ENCODE measurements at regions not wholly inside any gene's neighbourhood (a gene's known extent, or its start where the extent isn't known, plus 50 kb on each side); places are given as distances from the start of the nearest gene placed in this dataset.

DNA sequence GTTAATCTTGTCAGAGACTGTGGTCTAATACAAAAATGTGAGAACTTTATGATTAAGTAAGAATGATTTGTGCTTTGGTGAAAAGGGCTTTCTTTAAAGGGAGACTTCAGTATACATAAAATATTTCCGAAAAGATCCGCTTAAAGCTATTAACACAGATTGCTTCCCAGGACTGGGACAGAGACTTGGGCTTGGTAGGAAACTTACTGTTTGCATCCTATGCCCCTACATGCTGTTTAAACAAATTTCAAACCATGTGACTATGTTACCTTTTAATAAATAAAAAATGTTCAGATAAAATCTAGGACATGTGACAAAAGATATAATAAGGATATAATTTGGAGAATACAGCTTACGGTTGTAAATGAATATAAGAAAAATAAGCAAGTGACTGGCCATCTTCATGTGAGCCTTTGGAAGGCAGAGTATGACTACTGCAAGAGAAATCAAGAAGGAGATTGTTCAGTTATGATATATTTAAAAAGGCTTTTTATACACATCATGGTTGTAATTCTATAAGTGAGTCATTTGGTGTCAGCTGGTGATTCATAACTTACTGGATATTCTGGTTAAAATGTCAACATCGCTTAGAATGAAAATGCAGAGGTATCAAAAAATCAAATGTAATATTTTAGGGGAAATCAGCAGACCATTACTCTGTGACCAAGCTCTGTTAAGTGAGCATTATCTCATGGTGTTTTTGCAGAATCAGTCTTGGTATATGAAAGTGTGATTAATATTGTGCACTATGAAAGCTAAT, 234.7 kb upstream of the E2F7 start:
- no peak for DNase-seq (ENCODE audit: extremely low read depth in 1 of 4, low spot score in 3 of 4)
- BruUV-seq (replicated peaks) = no TSS peak
- in situ Hi-C loops (cut with MboI) = no loop called here
- ATAC-seq = no peak
- Histone ChIP-seq H4K20me1 (replicated peaks; ENCODE audit: control insufficient read depth, insufficient read depth, low read length) (no peaks in the 10 kb centered on the region), H3K4me1 (replicated peaks in 1 of 2; ENCODE audit: control insufficient read depth in 2 of 2, insufficient read depth in 2 of 2, low read length in 2 of 2) (no peaks in the 10 kb centered on the region), H3K27ac (ENCODE audit: extremely low read depth, low read depth, low read length) (no peak overlapping the region), H3K27me3 (ENCODE audit: control insufficient read depth in 2 of 2, insufficient read depth in 2 of 2, low read length in 2 of 2) (no peaks in the 10 kb centered on the region), H3K9me1 (ENCODE audit: control insufficient read depth, insufficient read depth, low read length) (no peaks in the 10 kb centered on the region), H3K4me2 (ENCODE audit: insufficient read depth, low read length) (no peak overlapping the region), H2AFZ (ENCODE audit: low read depth, low read length) (no peak overlapping the region), H3K9ac (ENCODE audit: insufficient read depth in 1 of 2, low read depth in 2 of 2, low read length in 2 of 2) (no peak overlapping the region), H3K79me2 (ENCODE audit: control insufficient read depth, insufficient read depth, low read length) (no peaks in the 10 kb centered on the region), H3K9me3 (replicated peaks; ENCODE audit: control insufficient read depth, insufficient read depth, low read depth, low read length) (no peaks in the 10 kb centered on the region), H3K36me3 (ENCODE audit: control insufficient read depth, insufficient read depth, low read length) (no peaks in the 10 kb centered on the region), H3K4me3 (no peak overlapping the region)
- WGBS (ENCODE audit: insufficient coverage, low coverage, missing lambda C conversion rate) = 2% methylated on average over 4 of the region's 4 CpGs
- POLR2A ChIA-PET = no interaction called here
- no peak for TF ChIP-seq LCOR (CRISPR knock-in tag; IDR thresholded peaks at IDR 0.05)
- no peak for TF ChIP-seq ESRRB (CRISPR knock-in tag; IDR thresholded peaks at IDR 0.05; ENCODE audit: borderline replicate concordance)
- TF ChIP-seq HMG20B (CRISPR knock-in tag; IDR thresholded peaks at IDR 0.05) = no peak
- TF ChIP-seq MLX (CRISPR knock-in tag; conservative IDR thresholded peaks at IDR 0.05) = no peak
- TF ChIP-seq MCM5 (IDR thresholded peaks at IDR 0.05; ENCODE audit: low read depth) = no peak
- no peak for TF ChIP-seq SMC3 (conservative IDR thresholded peaks at IDR 0.05; ENCODE audit: insufficient read depth, low read depth, low read length)
- TF ChIP-seq GABPB2 (CRISPR knock-in tag; conservative IDR thresholded peaks at IDR 0.05) = no peak
- TF ChIP-seq, protein P1, sequence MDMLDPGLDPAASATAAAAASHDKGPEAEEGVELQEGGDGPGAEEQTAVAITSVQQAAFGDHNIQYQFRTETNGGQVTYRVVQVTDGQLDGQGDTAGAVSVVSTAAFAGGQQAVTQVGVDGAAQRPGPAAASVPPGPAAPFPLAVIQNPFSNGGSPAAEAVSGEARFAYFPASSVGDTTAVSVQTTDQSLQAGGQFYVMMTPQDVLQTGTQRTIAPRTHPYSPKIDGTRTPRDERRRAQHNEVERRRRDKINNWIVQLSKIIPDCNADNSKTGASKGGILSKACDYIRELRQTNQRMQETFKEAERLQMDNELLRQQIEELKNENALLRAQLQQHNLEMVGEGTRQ (CRISPR knock-in tag; IDR thresholded peaks at IDR 0.05) = no peak
- no peak for TF ChIP-seq ZEB2 (IDR thresholded peaks at IDR 0.05)
- TF ChIP-seq PRMT5 (CRISPR knock-in tag; IDR thresholded peaks at IDR 0.05) = no peak
- TF ChIP-seq BCL6 (CRISPR knock-in tag; IDR thresholded peaks at IDR 0.05) = no peak
- no peak for TF ChIP-seq TAL1 (IDR thresholded peaks at IDR 0.05)
- TF ChIP-seq, protein P2, sequence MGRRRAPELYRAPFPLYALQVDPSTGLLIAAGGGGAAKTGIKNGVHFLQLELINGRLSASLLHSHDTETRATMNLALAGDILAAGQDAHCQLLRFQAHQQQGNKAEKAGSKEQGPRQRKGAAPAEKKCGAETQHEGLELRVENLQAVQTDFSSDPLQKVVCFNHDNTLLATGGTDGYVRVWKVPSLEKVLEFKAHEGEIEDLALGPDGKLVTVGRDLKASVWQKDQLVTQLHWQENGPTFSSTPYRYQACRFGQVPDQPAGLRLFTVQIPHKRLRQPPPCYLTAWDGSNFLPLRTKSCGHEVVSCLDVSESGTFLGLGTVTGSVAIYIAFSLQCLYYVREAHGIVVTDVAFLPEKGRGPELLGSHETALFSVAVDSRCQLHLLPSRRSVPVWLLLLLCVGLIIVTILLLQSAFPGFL (CRISPR knock-in tag; IDR thresholded peaks at IDR 0.05) = no peak
- no peak for TF ChIP-seq SRSF3 (IDR thresholded peaks at IDR 0.05; ENCODE audit: insufficient read depth, low read length)
- no peak for TF ChIP-seq CBX5 (IDR thresholded peaks at IDR 0.05; ENCODE audit: borderline replicate concordance, low read depth)
- TF ChIP-seq, protein P3, sequence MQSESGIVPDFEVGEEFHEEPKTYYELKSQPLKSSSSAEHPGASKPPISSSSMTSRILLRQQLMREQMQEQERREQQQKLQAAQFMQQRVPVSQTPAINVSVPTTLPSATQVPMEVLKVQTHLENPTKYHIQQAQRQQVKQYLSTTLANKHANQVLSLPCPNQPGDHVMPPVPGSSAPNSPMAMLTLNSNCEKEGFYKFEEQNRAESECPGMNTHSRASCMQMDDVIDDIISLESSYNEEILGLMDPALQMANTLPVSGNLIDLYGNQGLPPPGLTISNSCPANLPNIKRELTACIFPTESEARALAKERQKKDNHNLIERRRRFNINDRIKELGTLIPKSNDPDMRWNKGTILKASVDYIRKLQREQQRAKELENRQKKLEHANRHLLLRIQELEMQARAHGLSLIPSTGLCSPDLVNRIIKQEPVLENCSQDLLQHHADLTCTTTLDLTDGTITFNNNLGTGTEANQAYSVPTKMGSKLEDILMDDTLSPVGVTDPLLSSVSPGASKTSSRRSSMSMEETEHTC (IDR thresholded peaks at IDR 0.05) = no peak
- no peak for TF ChIP-seq ZNF699 (CRISPR knock-in tag; IDR thresholded peaks at IDR 0.05; ENCODE audit: insufficient replicate concordance)
- intact Hi-C loops (cut with micrococcal nuclease) = no loop called here
- no peak for FAIRE-seq
- CTCF ChIA-PET (ENCODE audit: low intra/inter-chr PET ratio) = no interaction called here
